ENCODE measurements at regions not wholly inside any gene's neighbourhood (a gene's known extent, or its start where the extent isn't known, plus 50 kb on each side); places are given as distances from the start of the nearest gene placed in this dataset.

DNA sequence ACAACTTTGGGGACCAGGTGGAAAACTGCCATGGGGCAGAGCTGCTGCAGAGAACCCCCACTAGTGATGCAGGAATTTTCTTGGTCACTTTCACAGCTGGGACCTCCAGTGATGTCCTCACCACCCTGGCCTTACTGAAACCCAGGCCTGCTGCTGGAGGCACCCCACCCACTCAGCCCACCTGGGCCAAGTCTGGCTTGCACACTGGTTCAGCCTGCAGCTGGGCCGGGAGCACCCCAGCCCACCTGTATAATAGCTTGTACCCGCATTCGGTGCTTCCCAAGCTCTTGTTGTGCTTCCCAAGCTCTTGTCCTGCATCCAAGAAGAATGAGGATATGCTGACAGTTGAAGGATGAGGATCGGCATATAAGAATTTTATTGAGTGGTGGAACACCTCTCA, 86.4 kb upstream of the ZMAT1 start:
- Histone ChIP-seq H3K27ac (ENCODE audit: low read length) (no peak overlapping the region), H2AFZ (ENCODE audit: low read length) (no peak overlapping the region), H3K9ac (ENCODE audit: low read length) (no peak overlapping the region), H3K79me2 (ENCODE audit: low read length) (no peaks in the 10 kb centered on the region), H3K36me3 (ENCODE audit: low read depth, low read length) (no peaks in the 10 kb centered on the region), H4K20me1 (ENCODE audit: low read length) (no peaks in the 10 kb centered on the region), H3K9me2 (replicated peaks; ENCODE audit: low read length) (no peaks in the 10 kb centered on the region), H3K4me2 (ENCODE audit: low read length) (no peak overlapping the region), H3K4me3 (ENCODE audit: low read length) (no peak overlapping the region), H3F3A (ENCODE audit: low read length, unreplicated experiment) (no peaks in the 10 kb centered on the region), H3K27me3 (ENCODE audit: low read length) (no peaks in the 10 kb centered on the region), H3K4me1 (ENCODE audit: insufficient read depth, low read length) (no peaks in the 10 kb centered on the region), H3K9me3 (ENCODE audit: low read length) (no peaks in the 10 kb centered on the region)
- ATAC-seq, result no peak
- CTCF ChIA-PET, result no interaction called here
- BruUV-seq (replicated peaks), result no TSS peak
- intact Hi-C loops (cut with micrococcal nuclease), result no loop called here
- DNase-seq, result no peak
- POLR2A ChIA-PET (ENCODE audit: unreplicated experiment), result no interaction called here
- TF ChIP-seq EZH2 (IDR thresholded peaks at IDR 0.05; ENCODE audit: low read length, unreplicated experiment), result no peak

GRCh38 chrX:102008901-102009300, 77.1 kb upstream of the ZMAT1 start:
- Histone ChIP-seq H3F3A (ENCODE audit: low read length, unreplicated experiment) (no peaks in the 10 kb centered on the region), H3K4me2 (ENCODE audit: low read length) (no peak overlapping the region), H3K4me1 (ENCODE audit: insufficient read depth, low read length) (no peaks in the 10 kb centered on the region), H3K27ac (ENCODE audit: low read length) (no peak overlapping the region), H2AFZ (ENCODE audit: low read length) (no peak overlapping the region), H3K9me2 (replicated peaks; ENCODE audit: low read length) (no peaks in the 10 kb centered on the region), H3K9ac (ENCODE audit: low read length) (no peak overlapping the region), H3K27me3 (ENCODE audit: low read length) (no peaks in the 10 kb centered on the region), H3K4me3 (ENCODE audit: low read length) (no peak overlapping the region), H3K79me2 (ENCODE audit: low read length) (no peaks in the 10 kb centered on the region), H4K20me1 (ENCODE audit: low read length) (no peaks in the 10 kb centered on the region), H3K9me3 (ENCODE audit: low read length) (no peaks in the 10 kb centered on the region), H3K36me3 (ENCODE audit: low read depth, low read length) (no peaks in the 10 kb centered on the region)
- ATAC-seq, result no peak
- intact Hi-C loops (cut with micrococcal nuclease), result no loop called here
- POLR2A ChIA-PET (ENCODE audit: unreplicated experiment), result no interaction called here
- TF ChIP-seq EZH2 (IDR thresholded peaks at IDR 0.05; ENCODE audit: low read length, unreplicated experiment) (no peak), EZH2phosphoT487 (IDR thresholded peaks at IDR 0.05; ENCODE audit: borderline replicate concordance, low read length) (no peak)
- CTCF ChIA-PET, result no interaction called here
- no peak for DNase-seq
- no TSS peak for BruUV-seq (replicated peaks)

DNA sequence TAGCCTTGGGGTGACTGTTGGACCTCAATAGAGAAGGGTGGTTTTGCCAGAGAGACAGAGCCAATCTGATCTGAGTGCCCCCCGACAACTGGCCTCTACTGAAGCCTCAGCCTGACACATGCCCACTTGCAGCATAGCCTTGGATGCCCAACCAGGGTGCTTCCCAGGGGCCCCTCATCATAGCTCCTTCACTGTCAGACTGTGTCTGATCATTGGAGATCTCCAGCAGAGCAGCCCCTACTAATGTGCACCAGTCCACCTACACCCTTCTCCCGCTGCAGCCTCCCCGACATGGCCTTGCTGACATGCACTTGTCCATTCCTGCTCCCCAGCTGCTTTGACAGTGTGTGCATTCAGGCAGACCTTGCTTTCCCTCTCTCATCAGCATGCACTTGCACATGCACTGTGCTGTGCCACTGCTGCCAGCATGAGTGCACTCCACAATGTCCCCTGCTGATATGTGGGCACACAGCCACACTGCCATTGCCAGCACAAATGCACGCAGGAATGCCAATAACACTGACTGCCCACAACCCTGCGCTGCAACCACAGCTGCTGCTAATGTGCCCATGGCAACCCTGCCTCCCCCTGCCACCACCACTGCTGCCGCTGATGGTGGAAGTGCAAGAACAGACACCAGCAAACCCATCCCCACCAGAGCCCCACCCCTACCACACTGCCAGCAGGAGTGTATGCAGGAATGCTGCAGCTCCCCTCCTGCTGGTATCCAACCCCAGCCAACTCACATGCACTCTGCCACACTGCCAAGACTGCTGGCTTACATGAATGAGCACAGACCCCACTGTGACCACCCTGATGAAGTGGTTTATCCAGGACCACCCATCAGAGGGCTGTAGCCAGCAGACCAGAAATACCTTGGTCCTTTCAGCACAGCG, 68.1 kb upstream of the ZMAT1 start:
- no TSS peak for BruUV-seq (replicated peaks)
- POLR2A ChIA-PET (ENCODE audit: unreplicated experiment), result no interaction called here
- no peak for DNase-seq

More for the DNA sequence above, 68.1 kb upstream of the ZMAT1 start:
- no peak for ATAC-seq
- Histone ChIP-seq H3K27me3 (ENCODE audit: low read length) (no peaks in the 10 kb centered on the region), H3K4me3 (ENCODE audit: low read length) (no peak overlapping the region), H3K79me2 (ENCODE audit: low read length) (no peaks in the 10 kb centered on the region), H3K27ac (ENCODE audit: low read length) (no peak overlapping the region), H3K36me3 (ENCODE audit: low read depth, low read length) (no peaks in the 10 kb centered on the region), H3K4me2 (ENCODE audit: low read length) (no peak overlapping the region), H4K20me1 (ENCODE audit: low read length) (no peaks in the 10 kb centered on the region), H3K9me2 (replicated peaks; ENCODE audit: low read length) (no peaks in the 10 kb centered on the region), H2AFZ (ENCODE audit: low read length) (no peak overlapping the region), H3K4me1 (ENCODE audit: insufficient read depth, low read length) (no peaks in the 10 kb centered on the region), H3K9me3 (ENCODE audit: low read length) (no peaks in the 10 kb centered on the region), H3F3A (ENCODE audit: low read length, unreplicated experiment) (no peaks in the 10 kb centered on the region), H3K9ac (ENCODE audit: low read length) (no peak overlapping the region)
- no peak for TF ChIP-seq EZH2 (IDR thresholded peaks at IDR 0.05; ENCODE audit: low read length, unreplicated experiment)
- TF ChIP-seq EZH2phosphoT487 (IDR thresholded peaks at IDR 0.05; ENCODE audit: borderline replicate concordance, low read length), result no peak
- TF ChIP-seq, protein P1, sequence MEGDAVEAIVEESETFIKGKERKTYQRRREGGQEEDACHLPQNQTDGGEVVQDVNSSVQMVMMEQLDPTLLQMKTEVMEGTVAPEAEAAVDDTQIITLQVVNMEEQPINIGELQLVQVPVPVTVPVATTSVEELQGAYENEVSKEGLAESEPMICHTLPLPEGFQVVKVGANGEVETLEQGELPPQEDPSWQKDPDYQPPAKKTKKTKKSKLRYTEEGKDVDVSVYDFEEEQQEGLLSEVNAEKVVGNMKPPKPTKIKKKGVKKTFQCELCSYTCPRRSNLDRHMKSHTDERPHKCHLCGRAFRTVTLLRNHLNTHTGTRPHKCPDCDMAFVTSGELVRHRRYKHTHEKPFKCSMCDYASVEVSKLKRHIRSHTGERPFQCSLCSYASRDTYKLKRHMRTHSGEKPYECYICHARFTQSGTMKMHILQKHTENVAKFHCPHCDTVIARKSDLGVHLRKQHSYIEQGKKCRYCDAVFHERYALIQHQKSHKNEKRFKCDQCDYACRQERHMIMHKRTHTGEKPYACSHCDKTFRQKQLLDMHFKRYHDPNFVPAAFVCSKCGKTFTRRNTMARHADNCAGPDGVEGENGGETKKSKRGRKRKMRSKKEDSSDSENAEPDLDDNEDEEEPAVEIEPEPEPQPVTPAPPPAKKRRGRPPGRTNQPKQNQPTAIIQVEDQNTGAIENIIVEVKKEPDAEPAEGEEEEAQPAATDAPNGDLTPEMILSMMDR (conservative IDR thresholded peaks at IDR 0.05; ENCODE audit: low read depth, low read length), result no peak
- CTCF ChIA-PET, result no interaction called here
- intact Hi-C loops (cut with micrococcal nuclease), result no loop called here
